K562 (cell line): ENCODE measurements at regions not wholly inside any gene's neighbourhood (a gene's known extent, or its start where the extent isn't known, plus 50 kb on each side); places are given as distances from the start of the nearest gene placed in this dataset.

Experiments
- ATAC-seq: fragments of 200-7000 bp; cut with Tn5 transposase; 3 replicates; pipeline ENCODE4 v1.9.1; 2020; ENCODE audit warnings: moderate library complexity
- BruUV-seq: library from RNA; stranded (reverse); fragments of 400-500 nt; replicated peaks from 2 replicates; lab custom pipeline; 2021; lab: Mats Ljungman, UMichigan
- CTCF ChIA-PET: fragments of 300-600 bp; formaldehyde crosslinking; extraction: SDS; loops from one replicate; lab custom pipeline; 2021; ENCODE audit warnings: low intra/inter-chr PET ratio; lab: Yijun Ruan, JAX
- POLR2A ChIA-PET: fragments of 300-600, 350-650 bp; sonication (Branson Sonifier 250); formaldehyde crosslinking; extraction: SDS; loops from one replicate; lab custom pipeline; 2021; ENCODE audit warnings: antibody characterized with exemption, inconsistent platforms; lab: Yijun Ruan, JAX
- DNase-seq, 4 experiments: peaks; one replicate each; pipeline versions ENCODE4 v3.0.0 to v3.0.0-alpha.2; 2011 to 2018; ENCODE audit warnings: low spot score in 3 of 4, mixed read lengths in 3 of 4; ENCODE audit errors: extremely low read depth in 1 of 4
- FAIRE-seq: peaks from 2 replicates; lab custom pipeline; 2011; peaks lifted over from hg19 to GRCh38; lab: Jason Lieb, UNC
- H2AFZ ChIP-seq: 2 replicates; pipeline ENCODE4 v1.6.0; 2011; ENCODE audit warnings: low read depth, low read length, control low read depth, inconsistent platforms
- H3K27ac ChIP-seq: fragments of 200-600 bp; 3 replicates; pipeline ENCODE4 v1.8.0; 2011; ENCODE audit warnings: low read depth, mild to moderate bottlenecking, control low read depth, inconsistent platforms, low read length, moderate library complexity, mixed read lengths; ENCODE audit errors: extremely low read depth
- H3K27me3 ChIP-seq, 2 experiments: fragments of 300-600 bp in 1 of 2; 2 replicates in 1 of 2; 3 replicates in 1 of 2; pipeline versions ENCODE4 v1.6.0 to v1.8.0; 2011; ENCODE audit warnings: inconsistent platforms in 2 of 2, low read length in 2 of 2, mild to moderate bottlenecking in 1 of 2, mixed read lengths in 1 of 2, moderate library complexity in 1 of 2; ENCODE audit not compliant: control insufficient read depth in 2 of 2, insufficient read depth in 2 of 2
- H3K36me3 ChIP-seq: fragments of 300-600 bp; 3 replicates; pipeline ENCODE4 v1.8.0; 2011; ENCODE audit warnings: mild to moderate bottlenecking, low read length, inconsistent platforms; ENCODE audit not compliant: control insufficient read depth, insufficient read depth
- H3K4me1 ChIP-seq, 2 experiments: fragments of 200-600 bp in 1 of 2; replicated peaks in 1 of 2; 2 replicates in 1 of 2; 3 replicates in 1 of 2; pipeline versions ENCODE4 v1.5.1 to v1.8.0; 2011; ENCODE audit warnings: inconsistent platforms in 2 of 2, low read length in 2 of 2, mild to moderate bottlenecking in 1 of 2, mixed read lengths in 1 of 2, moderate library complexity in 1 of 2; ENCODE audit not compliant: control insufficient read depth in 2 of 2, insufficient read depth in 2 of 2
- H3K4me2 ChIP-seq: 2 replicates; pipeline ENCODE4 v1.6.1; 2011; ENCODE audit warnings: low read length, control low read depth, inconsistent platforms, mixed read lengths; ENCODE audit not compliant: insufficient read depth
- H3K4me3 ChIP-seq: fragments of 200-600 bp; sonication (generic), shearing (Covaris generic); 2 replicates; pipeline ENCODE4 v1.5.1; 2016; ENCODE audit warnings: control low read depth, inconsistent platforms
- H3K79me2 ChIP-seq: fragments of 200-600 bp; 3 replicates; pipeline ENCODE4 v1.8.0; 2011; ENCODE audit warnings: low read length, inconsistent platforms; ENCODE audit not compliant: control insufficient read depth, insufficient read depth
- H3K9ac ChIP-seq, 2 experiments: 2 replicates each; pipeline versions ENCODE4 v1.6.0 to v1.6.1; 2011; ENCODE audit warnings: low read depth in 2 of 2, low read length in 2 of 2, control low read depth in 1 of 2, inconsistent platforms in 1 of 2, mild to moderate bottlenecking in 1 of 2, mixed read lengths in 1 of 2; ENCODE audit not compliant: insufficient read depth in 1 of 2
- H3K9me1 ChIP-seq: one replicate; pipeline ENCODE4 v1.6.0; 2011; ENCODE audit warnings: inconsistent platforms, mild to moderate bottlenecking, low read length, moderate library complexity; ENCODE audit not compliant: control insufficient read depth, insufficient read depth
- H3K9me3 ChIP-seq: replicated peaks from 2 replicates; pipeline ENCODE4 v1.5.1; 2011; ENCODE audit warnings: low read depth, low read length, inconsistent platforms; ENCODE audit not compliant: control insufficient read depth, insufficient read depth
- H4K20me1 ChIP-seq: replicated peaks from 2 replicates; pipeline ENCODE4 v1.6.1; 2011; ENCODE audit warnings: low read length, inconsistent platforms, mixed read lengths; ENCODE audit not compliant: control insufficient read depth, insufficient read depth
- C11orf30 ChIP-seq: fragments of 450-650 bp; IDR thresholded peaks from 2 replicates; pipeline ENCODE4 v1.6.1; 2016; ENCODE audit warnings: low read depth, mild to moderate bottlenecking
- E2F3 ChIP-seq: fragments of 250-450 bp; sonication (Bioruptor Pico); IDR thresholded peaks from 2 replicates; pipeline ENCODE4 v1.4.0; 2020; ENCODE audit warnings: mild to moderate bottlenecking
- EWSR1 ChIP-seq: fragments of 450-650 bp; IDR thresholded peaks from 2 replicates; pipeline ENCODE4 v1.6.1; 2018; ENCODE audit warnings: borderline replicate concordance, mild to moderate bottlenecking, low read depth, moderate library complexity; ENCODE audit not compliant: partially characterized antibody
- GTF2F1 ChIP-seq: IDR thresholded peaks from 2 replicates; pipeline ENCODE4 v1.6.1; 2011; ENCODE audit warnings: low read depth, low read length, improper control_type of control experiment
- MAZ ChIP-seq, 2 experiments: fragments of 450-650 bp in 1 of 2; sonication (generic) in 1 of 2; formaldehyde crosslinking; IDR thresholded peaks in 1 of 2; conservative IDR thresholded peaks in 1 of 2; 2 replicates each; pipeline versions ENCODE4 v1.4.0 to v1.5.0; 2020; ENCODE audit warnings: mild to moderate bottlenecking in 1 of 2, missing genetic modification reagents in 1 of 2
- MTF1 ChIP-seq: fragments of 250-450 bp; sonication (Bioruptor Pico); IDR thresholded peaks from 2 replicates; pipeline ENCODE4 v1.9.0; 2021; ENCODE audit warnings: moderate library complexity, mild to moderate bottlenecking, inconsistent platforms, borderline replicate concordance
- NCOA1 ChIP-seq: fragments of 450-650 bp; IDR thresholded peaks from 2 replicates; pipeline ENCODE4 v1.6.1; 2016; ENCODE audit warnings: low read depth
- U2AF1 ChIP-seq: fragments of 200-400 bp; formaldehyde crosslinking; optimal IDR thresholded peaks from 2 replicates; pipeline ENCODE3; 2017; ENCODE audit warnings: mild to moderate bottlenecking, low read depth, low read length, moderate library complexity
- ZNF121 ChIP-seq: sonication (generic); formaldehyde crosslinking; conservative IDR thresholded peaks from 2 replicates; pipeline ENCODE4 v1.8.0; 2022; ENCODE audit warnings: missing genetic modification reagents
- ZNF316 ChIP-seq: fragments of 450-650 bp; IDR thresholded peaks from 2 replicates; pipeline ENCODE4 v1.6.1; 2016
- WGBS: fragments of 100-300 bp; shearing (Covaris generic); methylation state at CpG from one replicate; pipeline ENCODE4 v1.1.6; 2016; ENCODE audit warnings: low coverage, mixed read lengths; ENCODE audit not compliant: insufficient coverage; ENCODE audit errors: missing lambda C conversion rate; 5-methylcytosine and 5-hydroxymethylcytosine counted together
- in situ Hi-C: fragments of 300-500 bp; cut with MboI; formaldehyde crosslinking; loops from 4 replicates; pipeline ENCODE4 v1.15.0; 2018; ENCODE audit warnings: inconsistent platforms, mixed read lengths
- intact Hi-C: fragments of 100-400 bp; cut with micrococcal nuclease; formaldehyde crosslinking; loops from 2 replicates; pipeline ENCODE4 v1.14.2; 2022
- TF ChIP-seq, protein P1 (sequence below): IDR thresholded peaks from 2 replicates; pipeline ENCODE4 v1.6.1; 2016; ENCODE audit warnings: missing genetic modification characterization, missing compliant biosample characterization

DNA sequence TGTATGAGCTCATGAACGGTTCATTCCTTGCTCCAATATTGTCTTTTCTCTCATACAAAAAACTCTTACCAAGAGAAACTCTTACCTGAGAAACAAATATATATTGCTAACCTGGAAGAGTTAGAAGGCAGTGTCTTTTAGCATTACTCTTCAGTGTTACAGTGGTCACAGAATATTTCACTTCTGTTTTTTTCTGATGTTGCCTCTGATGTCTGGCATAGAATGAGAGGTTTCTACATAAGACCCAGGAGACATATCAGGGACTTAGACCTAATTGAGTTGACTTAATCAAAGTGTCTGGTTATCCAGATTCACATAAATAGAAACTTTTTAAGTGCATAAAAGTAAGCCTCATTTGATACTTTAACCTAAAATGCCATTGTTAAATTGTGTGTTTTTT is 923.8 kb downstream of the TTLL7 start (continued):
- TF ChIP-seq GTF2F1 = no peak
- TF ChIP-seq ZNF316 = no peak
- no peak for TF ChIP-seq E2F3
- TF ChIP-seq C11orf30 = no peak
- no peak for TF ChIP-seq ZNF121 (CRISPR knock-in tag)
- no peak for TF ChIP-seq NCOA1
- TF ChIP-seq, all 486 proteins: peak for 0

- H3K79me2 ChIP-seq = no peaks in the 10 kb centered on the region
- no peak overlapping the region for H3K4me2 ChIP-seq
- H2AFZ ChIP-seq = no peak overlapping the region
- no peak overlapping the region for H3K4me3 ChIP-seq
- ATAC-seq = no peak
- intact Hi-C loops = no loop called here
- no peaks in the 10 kb centered on the region for H3K27me3 ChIP-seq
- no peaks in the 10 kb centered on the region for H3K4me1 ChIP-seq
- no peaks in the 10 kb centered on the region for H3K9me3 ChIP-seq
- TF ChIP-seq EWSR1 = no peak
- no peak for TF ChIP-seq U2AF1
- no peak for TF ChIP-seq MTF1 (CRISPR knock-in tag)
- no peak for TF ChIP-seq MAZ (CRISPR knock-in tag; conservative IDR thresholded peaks at IDR 0.05 in 1 of 2, IDR thresholded peaks at IDR 0.05 in 1 of 2)
- TF ChIP-seq, protein P1, sequence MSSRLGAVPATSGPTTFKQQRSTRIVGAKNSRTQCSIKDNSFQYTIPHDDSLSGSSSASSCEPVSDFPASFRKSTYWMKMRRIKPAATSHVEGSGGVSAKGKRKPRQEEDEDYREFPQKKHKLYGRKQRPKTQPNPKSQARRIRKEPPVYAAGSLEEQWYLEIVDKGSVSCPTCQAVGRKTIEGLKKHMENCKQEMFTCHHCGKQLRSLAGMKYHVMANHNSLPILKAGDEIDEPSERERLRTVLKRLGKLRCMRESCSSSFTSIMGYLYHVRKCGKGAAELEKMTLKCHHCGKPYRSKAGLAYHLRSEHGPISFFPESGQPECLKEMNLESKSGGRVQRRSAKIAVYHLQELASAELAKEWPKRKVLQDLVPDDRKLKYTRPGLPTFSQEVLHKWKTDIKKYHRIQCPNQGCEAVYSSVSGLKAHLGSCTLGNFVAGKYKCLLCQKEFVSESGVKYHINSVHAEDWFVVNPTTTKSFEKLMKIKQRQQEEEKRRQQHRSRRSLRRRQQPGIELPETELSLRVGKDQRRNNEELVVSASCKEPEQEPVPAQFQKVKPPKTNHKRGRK (tag) = 0 out of 2 replicates have a peak, but pooled peaks have one; percentile 19
- TF ChIP-seq, all 486 proteins: peak for 1
- CTCF ChIA-PET = no interaction called here
- no peak overlapping the region for H3K9ac ChIP-seq
- in situ Hi-C loops = no loop called here
- POLR2A ChIA-PET = no interaction called here
- FAIRE-seq (no peak), DNase-seq (no peak)
- no TSS peak for BruUV-seq
- H3K9me1 ChIP-seq = no peaks in the 10 kb centered on the region
- no peaks in the 10 kb centered on the region for H4K20me1 ChIP-seq
- no peaks in the 10 kb centered on the region for H3K36me3 ChIP-seq
- H3K27ac ChIP-seq = no peak overlapping the region
- 0% methylated on average over 3 of the region's 4 CpGs for WGBS
Measured at GRCh38 chr1:83067954-83068353, 931.0 kb downstream of the TTLL7 start.
